ENCODE measurements at regions not wholly inside any gene's neighbourhood (a gene's known extent, or its start where the extent isn't known, plus 50 kb on each side); places are given as distances from the start of the nearest gene placed in this dataset.

DNA sequence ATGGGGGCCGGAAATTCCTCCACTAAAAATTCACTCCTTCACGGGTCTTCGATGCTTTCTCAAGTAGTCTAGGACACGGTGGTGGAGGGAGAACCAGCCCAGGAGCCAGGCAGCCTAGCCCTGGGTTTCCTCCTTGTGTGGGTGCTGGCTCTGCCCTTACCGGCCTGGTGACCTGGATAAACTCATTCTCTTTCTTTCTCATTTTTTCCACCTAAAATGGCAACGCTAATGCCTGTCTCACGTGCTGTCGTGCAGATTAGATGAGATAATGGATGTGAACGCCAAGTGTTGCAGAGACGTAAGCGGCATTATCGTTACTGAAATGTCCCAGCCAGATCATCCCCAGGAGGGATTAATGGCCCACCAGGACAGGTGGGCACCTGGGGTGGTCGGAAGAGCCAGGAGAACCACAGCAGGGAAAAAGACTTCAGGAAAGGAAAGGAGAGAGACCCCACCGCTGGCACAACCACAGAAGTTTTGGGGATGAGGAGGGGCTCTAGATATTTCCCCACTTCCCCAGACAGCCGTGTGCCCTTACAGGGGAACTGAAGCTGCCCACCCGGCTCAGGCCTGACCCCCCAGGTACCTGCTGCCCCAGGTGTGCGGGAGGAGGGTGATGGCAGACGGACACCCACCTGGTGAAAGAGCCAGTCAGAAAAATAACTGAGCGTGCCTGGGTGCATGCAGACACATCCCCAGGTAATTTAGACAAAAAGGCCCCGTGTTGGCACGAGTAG, 100.8 kb upstream of the ASAP2 start:
- DNase-seq (ENCODE audit: low spot score), result no peak

DNA sequence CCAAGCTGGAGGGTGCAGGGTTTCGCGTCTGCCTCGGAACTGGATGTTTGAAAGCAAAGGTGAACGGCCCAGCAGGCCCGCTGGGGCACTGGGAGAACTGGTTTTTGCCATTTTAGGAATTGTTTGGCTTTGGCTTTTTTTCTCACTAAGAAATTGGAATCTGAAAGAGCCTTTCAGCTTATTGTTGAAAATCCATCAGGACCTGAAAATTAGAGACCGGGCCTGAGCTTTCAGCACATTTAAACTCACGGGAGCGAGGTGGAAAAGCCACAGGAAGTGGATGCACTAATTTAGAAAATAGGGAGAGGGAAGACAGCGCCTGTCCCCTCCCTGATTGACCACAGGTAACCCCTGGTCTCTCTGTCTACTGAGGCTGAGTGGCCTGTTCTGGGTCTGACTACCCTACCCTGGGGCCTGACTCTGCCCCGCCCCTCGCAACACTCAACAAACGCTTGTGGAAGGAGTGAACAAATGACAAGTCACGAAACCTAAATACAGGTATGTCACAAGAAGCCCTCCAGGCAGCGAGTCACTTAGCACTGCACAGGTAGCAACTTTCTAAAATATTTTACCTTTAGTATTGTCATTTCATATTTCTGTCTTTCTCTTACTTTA, 100.3 kb upstream of the MBOAT2 start:
- no peak for DNase-seq (ENCODE audit: low spot score)

DNA sequence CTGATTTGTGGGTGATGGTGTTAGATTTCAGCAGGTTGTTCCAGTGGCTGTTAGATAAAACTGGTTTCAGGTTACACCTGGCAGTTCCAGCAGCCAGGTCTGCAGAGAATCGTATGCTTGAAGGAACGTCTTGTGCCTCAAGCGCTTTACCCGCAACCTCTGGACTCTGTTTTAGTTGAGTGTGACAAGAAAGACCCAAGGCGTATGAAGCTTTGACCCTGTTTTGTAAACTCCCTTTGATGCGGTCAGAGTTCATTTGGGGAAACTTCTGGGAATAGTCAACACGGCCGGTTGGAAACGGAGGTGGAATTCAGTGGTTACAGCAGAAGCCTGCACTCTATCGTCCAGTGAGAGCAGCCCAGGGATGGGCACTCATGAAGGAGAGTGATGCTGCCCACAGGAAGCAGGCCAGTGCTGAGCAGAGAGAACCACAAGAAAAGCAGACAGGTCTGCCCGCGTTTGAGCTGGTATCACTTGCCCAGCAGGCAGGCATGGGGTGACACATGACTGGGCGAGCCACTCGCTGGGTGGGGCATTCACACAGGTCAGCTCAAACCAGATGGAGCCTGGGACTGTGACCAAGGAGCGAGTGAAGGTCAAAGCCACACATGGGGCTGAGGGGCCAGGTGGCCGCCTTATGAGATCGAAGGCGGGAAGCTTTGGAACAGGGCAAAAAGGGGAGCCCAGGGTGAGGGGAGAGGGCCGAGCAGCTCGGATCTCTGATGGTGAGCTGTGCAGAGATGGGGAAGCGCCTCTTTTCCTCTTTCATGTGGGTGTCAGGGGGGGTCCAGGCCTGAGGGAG, 99.6 kb upstream of the MBOAT2 start:
- DNase-seq (ENCODE audit: low spot score), result no peak

DNA sequence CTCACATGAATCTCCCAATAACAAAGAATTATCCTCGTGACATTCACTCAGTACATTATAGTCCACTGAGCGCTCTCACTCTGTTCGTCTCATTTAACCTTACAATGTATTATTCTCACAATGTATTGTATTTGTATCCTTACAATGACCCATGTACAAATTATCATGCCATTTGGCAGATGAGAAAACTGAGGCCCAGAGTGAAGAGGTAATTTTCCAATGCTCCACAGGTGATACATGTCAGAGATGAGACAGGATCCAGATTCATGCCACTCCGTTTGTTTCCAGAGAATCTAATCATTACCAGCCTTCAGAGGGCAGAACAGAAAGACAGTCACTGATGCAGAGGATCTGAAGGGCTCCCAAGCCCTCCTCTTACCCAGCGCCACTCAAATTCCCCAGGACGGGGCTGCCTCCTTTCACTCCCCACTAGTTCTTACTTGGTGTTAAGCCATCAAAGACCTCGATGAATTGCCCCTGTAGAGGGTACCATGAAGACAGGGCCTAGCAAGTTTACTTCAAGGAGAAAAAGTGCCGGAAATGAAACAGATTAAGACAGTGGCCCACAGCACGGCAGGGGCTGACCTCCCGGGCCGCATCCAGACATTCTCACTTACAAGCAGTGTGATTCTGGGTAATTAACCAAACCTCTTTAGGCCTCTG, 98.4 kb upstream of the MBOAT2 start:
- DNase-seq (ENCODE audit: low spot score), result no peak

DNA sequence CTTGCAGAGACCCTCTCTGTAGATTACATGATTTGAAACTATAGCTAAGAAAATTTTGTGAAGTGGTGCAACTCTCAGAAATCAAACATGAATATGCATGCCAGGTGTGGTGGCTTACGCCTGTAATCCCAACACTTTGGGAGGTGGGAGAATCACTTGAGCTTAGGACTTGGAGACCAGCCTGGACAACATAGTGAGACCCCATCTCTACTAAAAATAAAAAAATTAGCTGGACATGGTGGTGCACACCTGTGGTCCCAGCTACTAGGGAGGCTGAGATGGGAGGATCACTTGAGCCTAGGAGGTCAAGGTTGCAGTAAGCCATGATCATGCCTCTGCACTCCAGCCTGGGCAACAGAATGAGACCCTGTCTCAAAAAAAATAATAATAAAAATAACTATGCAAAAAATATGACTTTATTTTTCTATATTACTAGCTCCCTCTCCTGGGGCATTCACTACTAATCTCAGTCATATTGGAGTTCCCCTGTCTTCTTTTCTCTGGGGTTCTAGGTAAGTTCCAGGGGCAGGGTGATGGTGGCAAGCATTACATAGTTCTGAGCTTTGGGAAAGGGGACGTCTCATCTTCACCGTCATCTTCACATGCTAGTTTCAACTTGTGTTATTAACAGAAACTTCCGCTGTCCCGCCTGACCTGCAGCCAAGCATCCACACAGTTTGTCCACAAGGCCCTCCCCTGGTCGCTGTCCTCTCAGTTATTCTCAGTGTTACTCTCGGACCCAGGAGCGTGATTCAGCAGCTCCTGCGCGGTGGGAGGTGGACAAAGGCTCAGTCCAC, 96.8 kb upstream of the MBOAT2 start:
- no peak for DNase-seq (ENCODE audit: low spot score)

DNA sequence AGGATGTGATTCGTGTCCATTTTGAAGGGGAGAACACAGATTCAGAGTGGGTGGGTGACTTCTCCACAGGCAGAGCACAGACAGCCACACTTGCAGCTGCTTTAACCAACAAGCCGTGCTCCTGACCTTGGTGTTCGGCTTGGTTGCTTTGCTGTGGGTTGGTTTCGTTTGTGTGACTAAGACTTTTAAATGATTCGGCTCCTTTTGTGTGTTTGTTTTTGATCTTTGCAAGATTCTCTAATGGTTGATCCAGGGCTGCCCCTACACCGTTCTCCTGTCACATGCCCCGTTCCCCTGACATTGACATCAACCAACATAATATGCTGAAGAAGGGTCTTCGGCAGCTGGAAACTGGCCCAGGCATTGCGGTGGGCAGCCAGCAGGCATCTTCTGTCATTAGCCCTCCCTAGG, 95.9 kb upstream of the MBOAT2 start:
- DNase-seq (ENCODE audit: low spot score), result peak; percentile 61

DNA sequence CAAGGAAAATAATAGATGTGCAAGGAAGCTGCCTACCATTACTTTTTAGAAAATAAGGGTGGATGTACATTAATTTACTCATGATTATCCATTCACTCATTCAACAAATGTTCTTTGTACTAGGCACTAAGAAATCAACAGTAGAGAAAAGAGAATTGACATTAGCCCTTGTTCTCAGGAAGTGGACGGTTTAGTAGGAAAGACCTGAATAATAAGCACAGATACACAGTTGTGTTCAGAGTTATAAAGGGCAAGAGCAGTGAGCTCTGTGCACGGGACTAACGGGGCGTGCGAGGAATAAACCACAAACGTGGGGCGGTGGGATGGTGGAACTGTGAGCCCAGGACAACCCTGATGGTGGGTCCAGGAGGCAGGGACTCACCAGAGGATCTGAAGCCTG, 94.4 kb upstream of the MBOAT2 start:
- no peak for DNase-seq (ENCODE audit: low spot score)

DNA sequence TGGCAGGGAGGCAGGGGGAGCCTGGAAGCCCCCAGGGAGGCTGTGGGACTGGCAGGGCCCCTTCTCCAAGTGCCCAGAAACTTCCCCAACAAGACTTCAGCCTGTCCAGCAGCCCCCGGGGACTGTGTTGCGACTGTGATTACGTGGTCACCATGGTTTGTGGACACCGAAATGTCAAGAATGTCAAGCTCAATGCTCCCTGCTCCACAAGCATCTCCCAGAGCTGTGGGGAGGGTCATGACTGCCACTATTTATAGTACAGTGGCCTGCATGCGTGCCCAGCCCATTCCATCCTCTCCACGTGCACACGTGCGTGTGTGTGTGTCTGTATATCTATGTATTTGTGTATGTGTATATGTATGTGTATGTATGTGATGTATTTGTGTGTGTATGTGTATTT, 93.8 kb upstream of the MBOAT2 start:
- no peak for DNase-seq (ENCODE audit: low spot score)

DNA sequence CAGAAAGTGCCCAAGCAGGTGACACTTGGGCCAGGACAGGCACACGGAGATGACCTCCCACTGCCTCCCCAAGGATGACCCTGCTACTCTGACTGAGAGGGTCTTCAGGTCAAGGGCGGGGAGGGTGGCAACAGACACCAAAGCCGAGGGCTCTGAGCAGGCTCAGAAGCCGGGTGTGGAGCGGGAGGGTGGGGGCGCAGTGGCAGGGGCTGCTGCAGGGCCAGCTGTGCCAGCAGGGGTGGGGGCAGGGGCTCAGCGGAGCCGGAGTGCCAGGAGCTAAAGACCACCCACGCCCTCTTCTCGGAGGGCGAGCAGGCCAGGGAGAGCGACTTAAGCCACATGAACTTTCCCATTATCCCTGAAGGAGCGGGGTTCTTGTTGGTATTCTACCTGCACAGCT, 93.3 kb upstream of the MBOAT2 start:
- DNase-seq (ENCODE audit: low spot score), result no peak

DNA sequence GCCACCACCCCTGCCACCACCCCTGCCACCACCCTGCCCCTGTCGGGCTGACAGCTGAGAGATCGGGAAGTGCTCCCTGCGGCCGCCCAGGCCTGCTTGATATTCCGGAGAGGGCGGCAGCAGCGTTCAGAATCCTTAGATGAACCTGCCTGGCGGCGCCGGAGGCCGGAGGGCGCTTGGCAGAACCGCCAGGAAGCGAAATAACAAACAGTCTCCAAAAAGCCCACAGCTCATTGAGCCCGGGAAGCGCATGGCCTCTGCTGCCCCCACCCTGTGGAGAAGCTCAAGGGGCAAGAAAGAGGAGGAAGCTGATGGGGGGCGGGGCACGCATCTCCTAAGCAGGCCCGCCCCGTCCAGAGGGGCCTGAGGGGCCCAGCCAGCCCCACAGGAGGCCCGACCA, 92.2 kb upstream of the MBOAT2 start:
- DNase-seq (ENCODE audit: low spot score), result peak; percentile 58

DNA sequence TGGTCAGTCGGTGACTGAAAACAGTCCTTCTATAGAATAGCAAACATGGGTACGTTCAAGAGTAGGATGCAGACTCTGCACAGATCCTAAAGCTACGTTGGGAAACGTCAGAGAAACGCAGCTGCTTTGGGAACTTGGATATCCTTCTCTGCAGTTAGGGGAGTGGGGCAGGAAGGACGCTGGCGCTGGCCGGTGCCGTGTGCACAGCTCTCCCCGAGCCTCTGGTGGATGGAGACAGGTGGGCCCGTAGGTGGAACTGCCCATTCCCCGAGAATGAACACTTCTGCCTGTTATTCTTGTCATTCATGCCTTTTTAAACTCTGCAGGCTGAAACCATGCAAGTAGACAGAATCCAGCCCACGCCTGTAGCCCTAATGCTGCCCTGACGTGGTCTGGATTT, 91.7 kb upstream of the MBOAT2 start:
- no peak for DNase-seq (ENCODE audit: low spot score)

DNA sequence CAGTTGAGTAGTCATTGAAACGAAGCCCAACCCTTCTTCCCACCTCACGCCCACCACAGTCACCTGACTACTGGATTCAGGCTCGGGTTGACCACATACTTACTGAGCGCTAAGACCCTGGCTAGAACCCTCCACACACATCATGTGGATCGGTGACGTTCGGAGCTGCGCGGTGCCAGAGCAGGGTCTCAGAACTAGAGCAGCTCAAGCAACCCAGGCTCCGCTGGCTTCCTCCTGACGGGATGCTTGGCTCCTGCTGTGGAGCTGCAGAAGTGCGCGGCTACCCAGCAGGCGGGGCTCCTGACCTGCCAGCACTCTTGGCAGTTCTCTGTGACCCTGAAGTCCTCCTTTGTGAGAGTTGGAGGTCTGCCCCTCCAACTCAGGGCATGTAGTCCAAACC, 90.6 kb upstream of the MBOAT2 start:
- DNase-seq (ENCODE audit: low spot score), result no peak

DNA sequence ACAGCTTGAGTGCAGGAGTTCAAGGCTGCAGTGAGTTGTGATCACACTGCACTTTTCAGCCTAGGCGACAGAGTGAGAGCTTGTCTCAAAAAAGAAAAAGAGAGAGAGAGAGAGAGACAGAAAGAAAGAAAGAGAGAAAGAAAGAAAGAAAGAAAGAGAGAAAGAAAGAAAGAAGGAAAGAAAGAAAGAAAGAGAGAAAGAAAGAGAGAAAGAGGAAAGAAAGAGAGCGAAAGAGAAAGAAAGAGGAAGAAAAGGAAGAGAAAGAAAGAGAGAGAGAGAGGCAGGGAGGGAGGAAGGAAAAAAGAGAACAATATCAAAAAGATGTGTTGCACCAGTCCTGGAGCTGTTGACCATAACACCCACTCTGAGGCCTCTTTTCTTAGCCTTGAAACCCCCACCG, 89.8 kb upstream of the MBOAT2 start:
- DNase-seq (ENCODE audit: low spot score), result no peak

DNA sequence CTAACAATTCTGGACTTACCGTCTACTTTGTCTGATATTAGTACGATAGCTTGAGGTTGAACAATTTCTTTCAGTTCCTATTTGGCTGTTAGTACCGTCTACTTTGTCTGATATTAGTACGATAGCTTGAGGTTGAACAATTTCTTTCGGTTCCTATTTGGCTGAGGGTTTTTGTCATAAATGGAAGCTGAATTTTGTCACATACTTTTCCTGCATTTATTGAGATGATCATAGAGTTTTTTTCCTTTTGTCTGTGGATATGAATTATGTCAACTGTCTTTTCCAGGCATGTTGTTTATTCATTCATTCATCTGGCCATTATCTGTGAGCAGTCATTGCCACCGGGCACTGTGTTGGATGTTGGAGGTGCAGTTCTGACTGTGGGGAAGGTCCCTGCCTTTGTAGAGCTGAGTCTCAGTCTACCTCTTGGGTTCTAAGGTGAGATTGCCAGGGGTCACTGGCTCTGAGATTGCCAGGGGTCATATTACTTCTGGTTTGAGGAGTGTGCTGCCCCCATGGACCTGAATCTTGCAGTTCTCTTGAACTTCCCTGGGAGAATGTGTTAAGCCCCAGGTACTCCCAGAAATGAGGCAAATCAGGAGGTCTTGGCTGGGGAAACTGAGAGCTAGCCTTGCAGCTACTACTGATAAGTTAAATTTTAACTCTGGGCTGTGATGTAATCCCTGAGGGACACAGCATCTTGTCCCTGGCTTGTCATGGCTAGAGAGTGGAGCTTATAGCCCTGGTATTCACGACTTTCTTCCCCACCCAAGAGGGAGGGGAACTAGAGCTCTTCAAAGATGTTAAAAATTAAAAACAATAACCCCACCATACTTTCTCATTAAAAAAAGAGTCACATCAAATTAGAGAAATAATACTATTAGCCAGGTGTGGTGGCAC, 89.1 kb upstream of the MBOAT2 start:
- DNase-seq (ENCODE audit: low spot score), result no peak

DNA sequence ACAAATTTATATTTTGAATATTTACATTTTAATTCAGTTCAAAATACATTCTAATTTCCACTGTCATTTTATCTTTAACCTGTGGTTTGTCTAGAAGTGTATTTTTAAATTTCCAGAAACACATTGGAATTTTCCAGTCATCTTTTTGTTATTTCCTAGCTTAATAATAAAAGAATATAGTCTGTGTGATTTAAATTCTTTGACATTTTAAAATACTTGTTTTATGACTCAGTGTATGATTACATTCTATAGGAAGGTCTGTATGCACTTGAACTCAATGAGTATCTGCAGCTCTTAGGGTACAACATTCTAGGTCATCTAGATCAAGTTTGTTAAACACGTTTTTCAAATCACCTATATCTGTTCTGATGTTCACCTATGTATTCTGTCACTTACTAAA, 88.3 kb upstream of the MBOAT2 start:
- no peak for DNase-seq (ENCODE audit: low spot score)

DNA sequence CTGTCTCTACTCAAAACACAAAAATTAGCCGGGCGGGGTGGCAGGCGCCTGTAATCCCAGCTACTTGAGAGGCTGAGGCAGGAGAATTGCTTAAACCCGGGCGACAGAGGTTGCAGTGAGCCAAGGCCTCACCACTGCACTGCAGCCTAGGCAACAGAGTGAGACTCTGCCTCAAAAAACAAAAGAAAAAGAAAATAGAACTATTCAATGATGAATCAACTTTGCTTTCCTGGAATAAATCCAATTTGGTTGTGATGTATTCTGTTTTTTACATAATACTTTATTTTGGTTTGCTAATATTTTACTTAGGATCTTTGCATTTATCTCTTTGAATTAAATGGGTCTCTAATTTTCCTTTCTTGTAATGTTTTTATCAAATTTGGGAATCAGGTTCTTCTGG, 86.3 kb upstream of the MBOAT2 start:
- DNase-seq (ENCODE audit: low spot score), result no peak

DNA sequence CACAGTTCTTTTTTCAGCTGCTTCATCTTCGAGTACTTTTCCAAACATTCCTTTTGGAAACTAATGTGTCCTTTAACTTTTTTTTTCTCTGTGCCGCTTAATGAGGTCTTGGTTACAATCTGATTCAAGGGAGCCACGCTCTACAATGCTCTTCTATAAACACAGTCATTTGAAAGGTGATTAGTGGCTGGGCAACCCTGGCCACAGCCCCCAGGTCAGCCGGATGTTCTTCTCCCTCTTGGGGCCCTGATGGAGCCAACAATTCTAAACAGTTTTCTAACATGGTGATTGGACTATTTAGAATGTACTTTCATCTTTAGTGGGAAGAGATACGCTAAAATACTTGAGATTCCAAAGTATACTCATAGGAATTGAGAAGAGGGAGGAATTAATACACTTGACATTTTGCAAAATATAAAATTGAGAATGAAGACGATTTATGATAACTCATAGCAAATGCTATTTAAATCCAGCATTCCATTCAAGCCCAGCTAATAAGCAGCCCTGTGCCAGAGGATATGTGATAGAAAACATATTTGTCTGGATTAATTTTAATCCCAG, 83.7 kb upstream of the MBOAT2 start:
- DNase-seq (ENCODE audit: low spot score), result no peak

DNA sequence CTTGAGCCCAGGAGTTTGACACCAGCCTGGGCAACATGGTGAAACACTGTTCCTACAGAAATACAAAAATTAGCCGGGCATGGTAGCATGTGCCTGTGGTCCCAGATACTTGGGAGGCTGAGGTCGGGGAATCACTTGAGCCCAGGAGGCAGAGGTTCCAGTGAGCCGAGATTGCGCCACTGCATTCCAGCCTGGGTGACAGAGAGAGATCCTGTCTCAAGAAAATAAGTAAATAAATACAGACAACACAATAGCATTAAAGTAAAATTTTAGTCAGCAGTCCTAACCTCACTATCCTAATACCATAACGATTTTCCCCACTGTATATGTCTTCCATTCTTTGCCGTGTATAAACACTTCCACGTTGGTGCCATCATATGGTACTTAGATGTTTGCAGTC, 83.0 kb upstream of the MBOAT2 start:
- DNase-seq (ENCODE audit: low spot score), result no peak

DNA sequence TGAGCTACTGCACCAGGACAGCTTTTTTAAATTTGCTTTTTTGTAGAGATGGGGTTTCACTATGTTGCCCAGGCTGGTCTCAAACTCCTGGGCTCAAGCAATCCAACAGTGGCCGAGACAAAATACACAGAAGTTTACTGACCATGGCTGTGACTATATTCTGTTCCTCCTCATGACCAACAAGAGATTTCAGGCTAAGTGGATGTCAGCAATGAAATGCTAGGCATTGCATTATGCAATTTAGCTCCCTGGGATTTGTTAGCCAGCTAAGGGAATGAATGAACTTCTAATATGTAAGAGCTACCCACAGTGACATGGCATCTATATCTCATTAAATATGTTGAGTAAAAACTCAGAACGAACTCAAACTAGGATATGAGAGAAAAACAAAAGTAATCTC, 81.9 kb upstream of the MBOAT2 start:
- no peak for DNase-seq (ENCODE audit: low spot score)

DNA sequence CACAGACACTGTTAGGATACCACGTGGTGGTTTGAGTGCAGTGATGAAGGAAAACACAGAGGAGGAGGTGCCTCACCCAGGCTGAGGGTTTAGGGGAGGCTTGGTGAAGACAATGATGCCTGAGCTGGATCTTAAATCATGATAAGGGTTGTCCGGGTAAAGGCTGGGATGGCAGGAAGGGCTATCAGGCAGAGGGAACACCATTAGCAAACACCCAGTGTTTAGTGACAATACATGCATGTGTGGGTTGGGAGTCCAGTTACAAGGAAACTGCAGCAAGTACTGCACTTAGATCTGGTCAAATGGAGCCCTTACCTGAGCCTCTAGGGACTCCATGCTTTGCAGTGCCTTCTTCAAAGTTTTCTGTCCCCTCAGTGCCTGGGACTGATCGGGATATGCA, 79.8 kb upstream of the MBOAT2 start:
- no peak for DNase-seq (ENCODE audit: low spot score)

DNA sequence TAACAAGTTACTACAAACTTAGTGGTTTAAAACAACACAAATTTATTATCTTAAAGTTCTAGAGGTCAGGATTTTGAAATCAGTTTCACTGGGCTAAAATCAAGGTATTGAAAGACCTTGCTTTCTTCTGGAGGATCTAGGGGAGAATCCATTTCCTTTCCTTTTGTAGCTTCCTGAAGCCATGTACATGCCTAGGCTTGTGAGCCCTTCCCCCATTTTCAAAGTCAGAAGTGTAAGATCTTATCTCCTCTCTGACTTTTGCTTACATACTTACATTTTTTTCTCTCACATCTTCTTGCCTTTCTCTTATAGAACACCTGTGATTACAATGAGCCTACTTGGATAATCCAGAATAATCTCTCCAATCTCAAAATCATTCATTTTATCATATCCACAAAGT, 78.7 kb upstream of the MBOAT2 start:
- DNase-seq (ENCODE audit: low spot score), result no peak

Measured in AG08396 (cell line).